SK-N-SH (cell line): ENCODE measurements at regions not wholly inside any gene's neighbourhood (a gene's known extent, or its start where the extent isn't known, plus 50 kb on each side); places are given as distances from the start of the nearest gene placed in this dataset.

Experiments
- CTCF ChIA-PET: fragments of 300-600, 350-600 bp; formaldehyde crosslinking; extraction: SDS; loops from one replicate; lab custom pipeline; 2021; lab: Yijun Ruan, JAX
- POLR2A ChIA-PET: fragments of 350-600 bp; sonication (Branson Sonifier 250); formaldehyde crosslinking; extraction: SDS; loops from one replicate; lab custom pipeline; 2020; ENCODE audit warnings: antibody characterized with exemption, inconsistent platforms; lab: Yijun Ruan, JAX
- DNase-seq: peaks from one replicate; pipeline ENCODE4 v3.0.0; 2012
- H2AFZ ChIP-seq: fragments of 200-600 bp; sonication (generic); 2 replicates; pipeline ENCODE4 v1.8.1; 2016; ENCODE audit warnings: antibody characterized with exemption, mild to moderate bottlenecking, low read depth
- H3F3A ChIP-seq: fragments of 200-600 bp; sonication (generic); replicated peaks from 2 replicates; pipeline ENCODE3; 2016; ENCODE audit warnings: antibody characterized with exemption, mild to moderate bottlenecking; ENCODE audit not compliant: insufficient read depth
- H3K27ac ChIP-seq, 2 experiments: fragments of 200-500 bp in 1 of 2; fragments of 200-600 bp in 1 of 2; sonication (Bioruptor generic) in 1 of 2; sonication (generic), shearing (Covaris generic) in 1 of 2; 2 replicates each; pipeline versions ENCODE4 v1.5.1 to v1.6.1; 2014 to 2016; ENCODE audit warnings: low read depth in 2 of 2, inconsistent platforms in 1 of 2, low read length in 1 of 2, mild to moderate bottlenecking in 1 of 2, mixed read lengths in 1 of 2
- H3K27me3 ChIP-seq: fragments of 200-600 bp; sonication (generic), shearing (Covaris generic); 2 replicates; pipeline ENCODE4 v1.6.1; 2016; ENCODE audit warnings: mixed run types; ENCODE audit not compliant: insufficient read depth
- H3K36me3 ChIP-seq, 2 experiments: fragments of 200-500 bp in 1 of 2; fragments of 200-600 bp in 1 of 2; sonication (Bioruptor generic) in 1 of 2; sonication (generic) in 1 of 2; replicated peaks in 1 of 2; 2 replicates each; pipeline versions ENCODE3 to v1.5.1; 2014 to 2016; ENCODE audit warnings: low read length in 1 of 2, mild to moderate bottlenecking in 1 of 2; ENCODE audit not compliant: insufficient read depth in 2 of 2, control insufficient read depth in 1 of 2
- H3K4me1 ChIP-seq, 2 experiments: fragments of 200-500 bp in 1 of 2; fragments of 200-600 bp in 1 of 2; sonication (Bioruptor generic) in 1 of 2; sonication (generic), shearing (Covaris generic) in 1 of 2; 2 replicates each; pipeline versions ENCODE4 v1.5.1 to v1.6.1; 2014 to 2016; ENCODE audit warnings: low read depth in 1 of 2, low read length in 1 of 2, mixed run types in 1 of 2; ENCODE audit not compliant: insufficient read depth in 2 of 2, control insufficient read depth in 1 of 2
- H3K4me2 ChIP-seq: fragments of 200-600 bp; sonication (generic), shearing (Covaris generic); 2 replicates; pipeline ENCODE4 v1.6.1; 2017; ENCODE audit warnings: mixed run types
- H3K4me3 ChIP-seq, 2 experiments: fragments of 200-500 bp in 1 of 2; fragments of 200-600 bp in 1 of 2; sonication (Bioruptor generic) in 1 of 2; sonication (generic), shearing (Covaris generic) in 1 of 2; 2 replicates each; pipeline versions ENCODE4 v1.5.1 to v1.8.1; 2014 to 2016; ENCODE audit warnings: low read depth in 2 of 2, inconsistent platforms in 1 of 2, low read length in 1 of 2, mild to moderate bottlenecking in 1 of 2, mixed read lengths in 1 of 2, moderate library complexity in 1 of 2
- H3K79me2 ChIP-seq: fragments of 200-600 bp; sonication (generic); 2 replicates; pipeline ENCODE4 v1.8.1; 2017; ENCODE audit warnings: mild to moderate bottlenecking; ENCODE audit not compliant: insufficient read depth
- H3K9ac ChIP-seq: fragments of 200-600 bp; sonication (generic); 2 replicates; pipeline ENCODE4 v1.6.1; 2017; ENCODE audit warnings: mixed run types
- H3K9me2 ChIP-seq: fragments of 200-600 bp; sonication (generic); 2 replicates; pipeline ENCODE4 v1.6.1; 2017; ENCODE audit warnings: mixed run types
- H3K9me3 ChIP-seq: fragments of 200-600 bp; sonication (generic); 2 replicates; pipeline ENCODE4 v1.6.1; 2017; ENCODE audit warnings: mixed run types, mild to moderate bottlenecking, moderate library complexity
- H4K20me1 ChIP-seq: fragments of 200-600 bp; sonication (generic); 2 replicates; pipeline ENCODE4 v1.6.1; 2017; ENCODE audit warnings: mild to moderate bottlenecking, mixed run types; ENCODE audit not compliant: insufficient read depth
- CHD2 ChIP-seq: fragments of 150-350 bp; IDR thresholded peaks from 2 replicates; pipeline ENCODE4 v1.6.1; 2018; ENCODE audit warnings: low read length; ENCODE audit not compliant: partially characterized antibody
- EP300 ChIP-seq, 2 experiments: IDR thresholded peaks; 2 replicates each; pipeline versions ENCODE4 v1.4.0 to v1.6.1; 2012; ENCODE audit warnings: borderline replicate concordance in 1 of 2, low read depth in 1 of 2, low read length in 1 of 2
- FOSL2 ChIP-seq: IDR thresholded peaks from 2 replicates; pipeline ENCODE4 v1.4.0; 2012; ENCODE audit warnings: low read depth, mild to moderate bottlenecking, moderate library complexity, borderline replicate concordance
- GATA2 ChIP-seq: sonication (generic); formaldehyde crosslinking; IDR thresholded peaks from 2 replicates; pipeline ENCODE4 v1.5.0; 2020; ENCODE audit warnings: mild to moderate bottlenecking, missing genetic modification reagents
- JUND ChIP-seq: IDR thresholded peaks from 2 replicates; pipeline ENCODE4 v1.4.0; 2012
- MAX ChIP-seq: IDR thresholded peaks from 2 replicates; pipeline ENCODE4 v1.4.0; 2012; ENCODE audit warnings: low read depth
- MXI1 ChIP-seq: IDR thresholded peaks from 2 replicates; pipeline ENCODE4 v1.6.1; 2012; ENCODE audit warnings: mild to moderate bottlenecking, low read depth, low read length, improper control_type of control experiment
- NFIC ChIP-seq: IDR thresholded peaks from 2 replicates; pipeline ENCODE4 v1.4.0; 2012; ENCODE audit warnings: borderline replicate concordance
- RAD21 ChIP-seq: IDR thresholded peaks from 2 replicates; pipeline ENCODE4 v1.6.1; 2012; ENCODE audit warnings: mild to moderate bottlenecking, low read length
- RCOR1 ChIP-seq: fragments of 150-350 bp; IDR thresholded peaks from 2 replicates; pipeline ENCODE4 v1.6.1; 2017; ENCODE audit warnings: antibody characterized with exemption, low read length
- RXRA ChIP-seq: IDR thresholded peaks from 2 replicates; pipeline ENCODE4 v1.4.0; 2012; ENCODE audit warnings: low read depth, mild to moderate bottlenecking, borderline replicate concordance
- SIN3A ChIP-seq: IDR thresholded peaks from 2 replicates; pipeline ENCODE4 v1.6.1; 2012; ENCODE audit warnings: low read depth, mild to moderate bottlenecking, low read length, moderate library complexity, borderline replicate concordance
- TCF12 ChIP-seq: IDR thresholded peaks from 2 replicates; pipeline ENCODE4 v1.4.0; 2012
- TEAD4 ChIP-seq: IDR thresholded peaks from 2 replicates; pipeline ENCODE4 v1.4.0; 2012; ENCODE audit warnings: mild to moderate bottlenecking, borderline replicate concordance; ENCODE audit not compliant: insufficient read depth
- YY1 ChIP-seq: IDR thresholded peaks from 2 replicates; pipeline ENCODE4 v1.4.0; 2012; ENCODE audit warnings: low read depth, mild to moderate bottlenecking
- WGBS: methylation state at CpG from one replicate; pipeline ENCODE4 v1.1.6; 2017; ENCODE audit warnings: low lambda C conversion rate; 5-methylcytosine and 5-hydroxymethylcytosine counted together

GRCh38 chr7:83870515-83870914 is 221.6 kb upstream of the SEMA3E start:
- TF ChIP-seq FOSL2, result no peak
- no peak for TF ChIP-seq RCOR1
- no peak for TF ChIP-seq NFIC
- TF ChIP-seq CHD2, result no peak
- TF ChIP-seq GATA2 (CRISPR knock-in tag), result no peak
- TF ChIP-seq MXI1, result no peak
- TF ChIP-seq RXRA, result no peak
- no peak for TF ChIP-seq TEAD4
- TF ChIP-seq EP300 (IDR thresholded peaks at IDR 0.05; ENCODE audit: borderline replicate concordance in 1 of 2, low read depth in 1 of 2, low read length in 1 of 2), result no peak
- Histone ChIP-seq H3K4me1 (no peaks in the 10 kb centered on the region), H3K36me3 (no peaks in the 10 kb centered on the region), H3K79me2 (no peaks in the 10 kb centered on the region), H3K27me3 (no peaks in the 10 kb centered on the region), H2AFZ (no peak overlapping the region), H3K9ac (no peak overlapping the region), H3K4me3 (no peak overlapping the region), H3F3A (no peaks in the 10 kb centered on the region), H4K20me1 (no peaks in the 10 kb centered on the region), H3K27ac (no peak overlapping the region), H3K4me2 (no peak overlapping the region), H3K9me3 (no peaks in the 10 kb centered on the region), H3K9me2 (no peaks in the 10 kb centered on the region)
- no peak for DNase-seq
- POLR2A ChIA-PET, result no interaction called here
- 73% methylated on average over 1 of the region's 1 CpG for WGBS
- CTCF ChIA-PET, result interaction anchor here (1.2 to 2.0 kb wide), 2 partner anchors 8 to 65 kb away, joined by 4 to 9 read pairs; no protein-coding TSS in a partner anchor

- Histone ChIP-seq H3K4me1 (no peaks in the 10 kb centered on the region), H3K4me2 (no peak overlapping the region), H3K4me3 (no peak overlapping the region), H2AFZ (no peak overlapping the region), H3K27ac (no peak overlapping the region), H3F3A (no peaks in the 10 kb centered on the region), H3K36me3 (no peaks in the 10 kb centered on the region), H3K9ac (no peak overlapping the region), H3K9me2 (no peaks in the 10 kb centered on the region), H4K20me1 (no peaks in the 10 kb centered on the region), H3K79me2 (no peaks in the 10 kb centered on the region), H3K27me3 (no peaks in the 10 kb centered on the region), H3K9me3 (no peaks in the 10 kb centered on the region)
- ChIA-PET CTCF (interaction anchor here (1.6 kb wide), 1 partner anchor 11 kb away, joined by 3 read pairs; no protein-coding TSS in a partner anchor), POLR2A (no interaction called here)
- no peak for DNase-seq
- no peak for TF ChIP-seq JUND
- no peak for TF ChIP-seq MAX
- WGBS, result 81% methylated on average over 2 of the region's 2 CpGs
Measured at GRCh38 chr7:83866582-83866981, 217.6 kb upstream of the SEMA3E start.

- TF ChIP-seq RCOR1, result no peak
- TF ChIP-seq SIN3A, result no peak
- TF ChIP-seq YY1, result no peak
- no peak for TF ChIP-seq TEAD4
- no peak for TF ChIP-seq RAD21
- no peak for TF ChIP-seq TCF12
- WGBS, result 81% methylated on average over 2 of the region's 2 CpGs
- Histone ChIP-seq H3K36me3 (no peaks in the 10 kb centered on the region), H3K9me2 (no peaks in the 10 kb centered on the region), H3K9me3 (no peaks in the 10 kb centered on the region), H2AFZ (no peak overlapping the region), H3K4me3 (no peak overlapping the region), H3K27ac (no peak overlapping the region), H3F3A (no peaks in the 10 kb centered on the region), H3K9ac (no peak overlapping the region), H3K4me2 (no peak overlapping the region), H4K20me1 (no peaks in the 10 kb centered on the region), H3K79me2 (no peaks in the 10 kb centered on the region), H3K4me1 (no peaks in the 10 kb centered on the region), H3K27me3 (no peaks in the 10 kb centered on the region)
- CTCF ChIA-PET, result interaction anchor here (1.9 kb wide), 1 partner anchor 15 kb away, joined by 5 read pairs; no protein-coding TSS in a partner anchor
- POLR2A ChIA-PET, result no interaction called here
- DNase-seq, result no peak
Measured at GRCh38 chr7:83864551-83864950, 215.6 kb upstream of the SEMA3E start.
